ENCODE measurements at regions not wholly inside any gene's neighbourhood (a gene's known extent, or its start where the extent isn't known, plus 50 kb on each side); places are given as distances from the start of the nearest gene placed in this dataset.

- no peaks in the 10 kb centered on the region for H3K27me3 ChIP-seq (ENCODE audit: control insufficient read depth, insufficient read depth, low read length)
- H3K9me3 ChIP-seq (ENCODE audit: control insufficient read depth, low read depth, low read length): peaks cover 78% of the 10 kb centered on the region
- no peak overlapping the region for H3K4me3 ChIP-seq (ENCODE audit: low read length)
- no peaks in the 10 kb centered on the region for H3K4me1 ChIP-seq (ENCODE audit: control insufficient read depth, low read depth, low read length)
- no peaks in the 10 kb centered on the region for H3K36me3 ChIP-seq (ENCODE audit: control insufficient read depth, low read depth, low read length)
- no peak overlapping the region for H3K9ac ChIP-seq (ENCODE audit: low read length)
- H3K27ac ChIP-seq (ENCODE audit: low read length): no peak overlapping the region
Observed at GRCh38 chrX:145532176-145532780, 285.0 kb downstream of the SPANXN1 start.

GRCh38 chrX:145533534-145533933 is 284.1 kb upstream of the SLITRK2 start:
- H3K4me3 ChIP-seq (ENCODE audit: low read length): no peak overlapping the region
- H3K9me3 ChIP-seq (ENCODE audit: control insufficient read depth, low read depth, low read length): peaks cover 78% of the 10 kb centered on the region
- H3K36me3 ChIP-seq (ENCODE audit: control insufficient read depth, low read depth, low read length): no peaks in the 10 kb centered on the region
- H3K9ac ChIP-seq (ENCODE audit: low read length): no peak overlapping the region
- no peak overlapping the region for H3K27ac ChIP-seq (ENCODE audit: low read length)
- H3K27me3 ChIP-seq (ENCODE audit: control insufficient read depth, insufficient read depth, low read length): no peaks in the 10 kb centered on the region
- H3K4me1 ChIP-seq (ENCODE audit: control insufficient read depth, low read depth, low read length): no peaks in the 10 kb centered on the region

GRCh38 chrX:145549496-145549895 is 268.1 kb upstream of the SLITRK2 start:
- H3K9me3 ChIP-seq (ENCODE audit: control insufficient read depth, low read depth, low read length): peaks cover 74% of the 10 kb centered on the region
- no peak overlapping the region for H3K9ac ChIP-seq (ENCODE audit: low read length)
- H3K4me1 ChIP-seq (ENCODE audit: control insufficient read depth, low read depth, low read length): no peaks in the 10 kb centered on the region
- H3K27ac ChIP-seq (ENCODE audit: low read length): no peak overlapping the region
- no peak overlapping the region for H3K4me3 ChIP-seq (ENCODE audit: low read length)
- H3K27me3 ChIP-seq (ENCODE audit: control insufficient read depth, insufficient read depth, low read length): no peaks in the 10 kb centered on the region
- H3K36me3 ChIP-seq (ENCODE audit: control insufficient read depth, low read depth, low read length): no peaks in the 10 kb centered on the region

- no peaks in the 10 kb centered on the region for H3K36me3 ChIP-seq (ENCODE audit: control insufficient read depth, low read depth, low read length)
- peaks cover 73% of the 10 kb centered on the region for H3K9me3 ChIP-seq (ENCODE audit: control insufficient read depth, low read depth, low read length)
- no peak overlapping the region for H3K9ac ChIP-seq (ENCODE audit: low read length)
- H3K4me1 ChIP-seq (ENCODE audit: control insufficient read depth, low read depth, low read length): no peaks in the 10 kb centered on the region
- no peak overlapping the region for H3K27ac ChIP-seq (ENCODE audit: low read length)
- H3K4me3 ChIP-seq (ENCODE audit: low read length): no peak overlapping the region
- no peaks in the 10 kb centered on the region for H3K27me3 ChIP-seq (ENCODE audit: control insufficient read depth, insufficient read depth, low read length)
Observed at GRCh38 chrX:145552643-145553042, 265.0 kb upstream of the SLITRK2 start.

DNA sequence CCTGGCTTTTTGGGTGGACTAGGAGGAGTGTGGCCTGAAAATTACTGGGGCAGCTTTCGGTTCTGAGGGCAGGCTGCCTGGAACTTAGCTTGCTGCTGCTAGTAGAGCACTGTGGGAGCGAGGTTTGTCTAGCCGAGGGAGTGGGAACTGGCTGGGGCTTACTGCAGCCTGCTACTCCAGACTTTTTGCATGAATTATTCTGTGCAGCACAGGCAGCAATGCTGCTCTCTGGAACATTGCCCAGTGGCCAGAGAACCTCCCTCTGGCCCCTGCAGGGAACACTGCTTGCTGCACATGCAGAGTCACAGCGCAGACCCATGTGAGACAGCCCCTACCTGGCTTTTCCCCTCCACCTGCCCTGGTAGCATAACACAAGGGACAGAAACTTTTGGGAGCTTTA is 263.9 kb upstream of the SLITRK2 start:
- Histone ChIP-seq H3K4me3 (ENCODE audit: low read length) (no peak overlapping the region), H3K4me1 (ENCODE audit: control insufficient read depth, low read depth, low read length) (no peaks in the 10 kb centered on the region), H3K36me3 (ENCODE audit: control insufficient read depth, low read depth, low read length) (no peaks in the 10 kb centered on the region), H3K27ac (ENCODE audit: low read length) (no peak overlapping the region), H3K9ac (ENCODE audit: low read length) (no peak overlapping the region), H3K9me3 (ENCODE audit: control insufficient read depth, low read depth, low read length) (peaks cover 77% of the 10 kb centered on the region), H3K27me3 (ENCODE audit: control insufficient read depth, insufficient read depth, low read length) (no peaks in the 10 kb centered on the region)

GRCh38 chrX:145563159-145563558 is 254.5 kb upstream of the SLITRK2 start:
- Histone ChIP-seq H3K36me3 (ENCODE audit: control insufficient read depth, low read depth, low read length) (no peaks in the 10 kb centered on the region), H3K27me3 (ENCODE audit: control insufficient read depth, insufficient read depth, low read length) (no peaks in the 10 kb centered on the region), H3K4me1 (ENCODE audit: control insufficient read depth, low read depth, low read length) (no peaks in the 10 kb centered on the region), H3K9me3 (ENCODE audit: control insufficient read depth, low read depth, low read length) (peaks cover 88% of the 10 kb centered on the region), H3K4me3 (ENCODE audit: low read length) (no peak overlapping the region), H3K27ac (ENCODE audit: low read length) (no peak overlapping the region), H3K9ac (ENCODE audit: low read length) (no peak overlapping the region)

DNA sequence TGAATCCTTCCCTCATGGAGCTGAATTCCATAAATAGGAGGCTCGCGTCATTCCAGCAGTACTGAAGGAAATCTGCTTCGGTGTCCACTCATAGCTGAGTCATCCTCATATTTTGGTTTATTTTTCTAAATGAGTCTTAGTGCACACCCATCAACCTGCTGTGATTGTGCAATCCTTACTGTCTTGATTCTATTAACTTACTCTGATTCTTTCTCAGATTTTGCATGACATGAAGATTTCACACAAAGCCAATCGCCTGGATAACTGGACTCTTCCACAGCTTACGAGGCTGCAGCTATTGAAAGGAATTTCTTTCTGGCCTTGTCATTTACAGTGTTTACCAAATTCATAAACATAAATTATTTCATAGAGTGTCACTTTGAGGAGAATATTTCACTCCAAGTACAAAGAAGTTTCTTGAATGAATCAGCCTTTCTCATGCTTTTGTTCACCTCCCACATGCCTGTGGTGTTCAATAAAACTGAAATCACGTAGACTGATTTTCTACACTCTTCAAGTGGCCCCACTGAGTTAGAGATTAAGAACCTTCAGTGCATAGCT is 207.6 kb upstream of the SLITRK2 start:
- H3K9ac ChIP-seq (ENCODE audit: low read length): no peak overlapping the region
- H3K9me3 ChIP-seq (ENCODE audit: control insufficient read depth, low read depth, low read length): peaks cover 78% of the 10 kb centered on the region
- H3K27me3 ChIP-seq (ENCODE audit: control insufficient read depth, insufficient read depth, low read length): no peaks in the 10 kb centered on the region
- H3K4me1 ChIP-seq (ENCODE audit: control insufficient read depth, low read depth, low read length): no peaks in the 10 kb centered on the region
- H3K4me3 ChIP-seq (ENCODE audit: low read length): no peak overlapping the region
- H3K27ac ChIP-seq (ENCODE audit: low read length): no peak overlapping the region
- no peaks in the 10 kb centered on the region for H3K36me3 ChIP-seq (ENCODE audit: control insufficient read depth, low read depth, low read length)

DNA sequence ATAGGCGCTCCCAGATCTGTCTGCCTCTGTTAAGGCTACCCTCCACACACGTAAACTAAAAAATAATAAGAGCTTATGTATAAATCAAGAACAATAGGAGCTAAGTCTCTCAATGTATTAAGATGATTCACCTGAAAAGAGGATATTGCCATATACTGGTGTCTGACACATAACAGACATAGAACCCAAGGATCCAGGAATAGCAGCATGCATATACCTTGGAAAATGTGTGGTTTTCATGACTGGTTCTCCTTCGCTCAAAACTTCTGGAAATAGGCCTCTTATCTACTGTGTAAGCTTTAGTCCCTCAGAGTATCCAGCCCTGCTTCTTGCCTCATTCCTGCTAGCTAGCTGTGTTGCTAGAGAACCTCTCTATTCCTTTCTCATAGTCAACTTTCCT is 203.7 kb upstream of the SLITRK2 start:
- Histone ChIP-seq H3K27ac (ENCODE audit: low read length) (no peak overlapping the region), H3K9me3 (ENCODE audit: control insufficient read depth, low read depth, low read length) (peaks cover 75% of the 10 kb centered on the region)

DNA sequence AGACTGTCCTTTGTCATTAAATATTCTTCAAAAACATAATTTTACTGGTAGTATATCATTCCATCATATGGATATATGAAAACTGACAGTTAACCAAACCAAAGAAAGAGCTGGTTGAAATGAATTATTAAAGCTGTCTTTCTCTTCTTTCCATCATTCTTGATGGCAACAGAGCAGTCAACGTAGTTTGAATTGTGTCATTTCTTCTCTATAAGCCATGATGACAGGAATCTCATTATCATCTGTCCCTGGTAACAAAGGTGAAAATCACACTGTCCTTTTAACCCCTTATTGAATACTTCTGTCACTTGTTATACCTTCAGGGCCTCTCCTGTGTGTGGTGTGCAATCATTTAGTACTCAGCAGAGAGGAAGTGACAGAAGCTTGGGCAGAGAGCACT is 197.0 kb upstream of the SLITRK2 start:
- Histone ChIP-seq H3K9me3 (ENCODE audit: control insufficient read depth, low read depth, low read length) (peaks cover 66% of the 10 kb centered on the region), H3K27ac (ENCODE audit: low read length) (no peak overlapping the region), H3K27me3 (ENCODE audit: control insufficient read depth, insufficient read depth, low read length) (no peaks in the 10 kb centered on the region), H3K4me3 (ENCODE audit: low read length) (no peak overlapping the region), H3K4me1 (ENCODE audit: control insufficient read depth, low read depth, low read length) (no peaks in the 10 kb centered on the region), H3K36me3 (ENCODE audit: control insufficient read depth, low read depth, low read length) (no peaks in the 10 kb centered on the region), H3K9ac (ENCODE audit: low read length) (no peak overlapping the region)

More for the DNA sequence above, 203.7 kb upstream of the SLITRK2 start:
- Histone ChIP-seq H3K4me1 (ENCODE audit: control insufficient read depth, low read depth, low read length) (no peaks in the 10 kb centered on the region), H3K9ac (ENCODE audit: low read length) (no peak overlapping the region), H3K27me3 (ENCODE audit: control insufficient read depth, insufficient read depth, low read length) (no peaks in the 10 kb centered on the region), H3K36me3 (ENCODE audit: control insufficient read depth, low read depth, low read length) (no peaks in the 10 kb centered on the region), H3K4me3 (ENCODE audit: low read length) (no peak overlapping the region)

GRCh38 chrX:145623453-145623852 is 194.2 kb upstream of the SLITRK2 start:
- Histone ChIP-seq H3K9me3 (ENCODE audit: control insufficient read depth, low read depth, low read length) (peaks cover 78% of the 10 kb centered on the region), H3K36me3 (ENCODE audit: control insufficient read depth, low read depth, low read length) (no peaks in the 10 kb centered on the region), H3K27ac (ENCODE audit: low read length) (no peak overlapping the region), H3K27me3 (ENCODE audit: control insufficient read depth, insufficient read depth, low read length) (no peaks in the 10 kb centered on the region), H3K4me3 (ENCODE audit: low read length) (no peak overlapping the region), H3K9ac (ENCODE audit: low read length) (no peak overlapping the region), H3K4me1 (ENCODE audit: control insufficient read depth, low read depth, low read length) (no peaks in the 10 kb centered on the region)

GRCh38 chrX:145630081-145630480 is 187.5 kb upstream of the SLITRK2 start:
- H3K4me3 ChIP-seq (ENCODE audit: low read length): no peak overlapping the region
- H3K36me3 ChIP-seq (ENCODE audit: control insufficient read depth, low read depth, low read length): no peaks in the 10 kb centered on the region
- H3K4me1 ChIP-seq (ENCODE audit: control insufficient read depth, low read depth, low read length): no peaks in the 10 kb centered on the region
- no peak overlapping the region for H3K9ac ChIP-seq (ENCODE audit: low read length)
- H3K27me3 ChIP-seq (ENCODE audit: control insufficient read depth, insufficient read depth, low read length): no peaks in the 10 kb centered on the region
- no peak overlapping the region for H3K27ac ChIP-seq (ENCODE audit: low read length)
- peaks cover 70% of the 10 kb centered on the region for H3K9me3 ChIP-seq (ENCODE audit: control insufficient read depth, low read depth, low read length)

GRCh38 chrX:145630806-145631435 is 186.7 kb upstream of the SLITRK2 start:
- H3K9me3 ChIP-seq (ENCODE audit: control insufficient read depth, low read depth, low read length): peaks cover 64% of the 10 kb centered on the region
- no peaks in the 10 kb centered on the region for H3K27me3 ChIP-seq (ENCODE audit: control insufficient read depth, insufficient read depth, low read length)
- no peaks in the 10 kb centered on the region for H3K4me1 ChIP-seq (ENCODE audit: control insufficient read depth, low read depth, low read length)
- no peak overlapping the region for H3K9ac ChIP-seq (ENCODE audit: low read length)
- no peaks in the 10 kb centered on the region for H3K36me3 ChIP-seq (ENCODE audit: control insufficient read depth, low read depth, low read length)
- H3K27ac ChIP-seq (ENCODE audit: low read length): no peak overlapping the region
- no peak overlapping the region for H3K4me3 ChIP-seq (ENCODE audit: low read length)

All from iPS-18a (cell line).